GM12878 (cell line): ENCODE measurements at regions not wholly inside any gene's neighbourhood (a gene's known extent, or its start where the extent isn't known, plus 50 kb on each side); places are given as distances from the start of the nearest gene placed in this dataset.

Experiments
- ATAC-seq: fragments of 200-7000 bp; cut with Tn5 transposase; 3 replicates; pipeline ENCODE4 v1.9.1; 2020; ENCODE audit warnings: mild to moderate bottlenecking, moderate library complexity
- BruUV-seq: library from RNA; stranded (reverse); fragments of 400-500 nt; replicated peaks from 2 replicates; lab custom pipeline; 2021; lab: Mats Ljungman, UMichigan
- CTCF ChIA-PET: fragments of 300-600 bp; sonication (Branson Sonifier 250); formaldehyde crosslinking; extraction: SDS; loops from one replicate; lab custom pipeline; 2021; ENCODE audit warnings: inconsistent platforms; lab: Yijun Ruan, JAX
- POLR2A ChIA-PET: fragments of 350-600 bp; formaldehyde crosslinking; extraction: SDS; loops from one replicate; lab custom pipeline; 2021; ENCODE audit warnings: inconsistent platforms; lab: Charles Lee
- RAD21 ChIA-PET: fragments of 300-600 bp; sonication (Branson Sonifier 250); formaldehyde crosslinking; loops from one replicate; lab custom pipeline; 2023; ENCODE audit warnings: antibody characterized with exemption; ENCODE audit not compliant: unreplicated experiment; lab: Charles Lee
- SMC1A ChIA-PET: fragments of 300-600 bp; sonication (Branson Sonifier 250); formaldehyde crosslinking; loops from one replicate; lab custom pipeline; 2023; ENCODE audit not compliant: unreplicated experiment, uncharacterized antibody; lab: Charles Lee
- DNase-seq: peaks from one replicate; pipeline ENCODE4 v3.0.0-alpha.2; 2011; ENCODE audit warnings: low read depth, low spot score
- FAIRE-seq: peaks from 3 replicates; lab custom pipeline; 2011; peaks lifted over from hg19 to GRCh38; lab: Jason Lieb, UNC
- H2AFZ ChIP-seq: 2 replicates; pipeline ENCODE4 v1.6.0; 2011; ENCODE audit warnings: low read depth, low read length, control low read depth; ENCODE audit not compliant: control insufficient read depth
- H3K27ac ChIP-seq: 2 replicates; pipeline ENCODE4 v1.5.1; 2011; ENCODE audit warnings: control low read depth; ENCODE audit not compliant: control insufficient read depth, insufficient read depth
- H3K27me3 ChIP-seq, 2 experiments: replicated peaks in 1 of 2; 2 replicates each; pipeline versions ENCODE4 v1.6.0 to v1.6.1; 2011; ENCODE audit warnings: low read length in 1 of 2; ENCODE audit not compliant: control insufficient read depth in 2 of 2, insufficient read depth in 2 of 2
- H3K36me3 ChIP-seq, 2 experiments: 2 replicates each; pipeline ENCODE4 v1.5.1; 2011; ENCODE audit warnings: low read length in 1 of 2; ENCODE audit not compliant: control insufficient read depth in 2 of 2, insufficient read depth in 2 of 2
- H3K4me1 ChIP-seq: 2 replicates; pipeline ENCODE4 v1.6.1; 2011; ENCODE audit warnings: mild to moderate bottlenecking, low read length, moderate library complexity, mixed read lengths; ENCODE audit not compliant: control insufficient read depth, insufficient read depth
- H3K4me2 ChIP-seq: 2 replicates; pipeline ENCODE4 v1.6.0; 2011; ENCODE audit warnings: control low read depth; ENCODE audit not compliant: control insufficient read depth, insufficient read depth
- H3K4me3 ChIP-seq: fragments of 200-600 bp; sonication (generic); 2 replicates; pipeline ENCODE4 v1.5.1; 2016
- H3K79me2 ChIP-seq: 2 replicates; pipeline ENCODE4 v1.6.0; 2011; ENCODE audit warnings: low read length; ENCODE audit not compliant: control insufficient read depth, insufficient read depth
- H3K9ac ChIP-seq: 2 replicates; pipeline ENCODE4 v1.8.0; 2011; ENCODE audit warnings: low read length, control low read depth, mixed read lengths; ENCODE audit not compliant: control insufficient read depth, insufficient read depth
- H3K9me3 ChIP-seq: replicated peaks from 3 replicates; pipeline ENCODE4 v1.5.1; 2011; ENCODE audit warnings: mild to moderate bottlenecking, low read length; ENCODE audit not compliant: control insufficient read depth, insufficient read depth
- H4K20me1 ChIP-seq: 2 replicates; pipeline ENCODE4 v1.6.0; 2011; ENCODE audit not compliant: control insufficient read depth, insufficient read depth
- ATF7 ChIP-seq: fragments of 450-650 bp; IDR thresholded peaks from 2 replicates; pipeline ENCODE4 v1.6.1; 2016; ENCODE audit warnings: low read depth, mild to moderate bottlenecking
- BHLHE40 ChIP-seq, 2 experiments: fragments of 450-650 bp in 1 of 2; IDR thresholded peaks; 2 replicates each; pipeline ENCODE4 v1.6.1; 2011 to 2017; ENCODE audit warnings: low read depth in 2 of 2, borderline replicate concordance in 1 of 2, improper control_type of control experiment in 1 of 2, low read length in 1 of 2, mild to moderate bottlenecking in 1 of 2
- CHD1 ChIP-seq: IDR thresholded peaks from 2 replicates; pipeline ENCODE4 v1.6.1; 2012; ENCODE audit warnings: low read depth, low read length, improper control_type of control experiment
- DPF2 ChIP-seq: fragments of 450-650 bp; IDR thresholded peaks from 2 replicates; pipeline ENCODE4 v1.6.1; 2017; ENCODE audit warnings: mild to moderate bottlenecking
- HCFC1 ChIP-seq: fragments of 150-350 bp; IDR thresholded peaks from 2 replicates; pipeline ENCODE4 v1.6.1; 2014; ENCODE audit warnings: low read length
- IKZF1 ChIP-seq: fragments of 450-650 bp; conservative IDR thresholded peaks from 2 replicates; pipeline ENCODE4 v1.6.1; 2017; ENCODE audit warnings: antibody characterized with exemption, mild to moderate bottlenecking
- IKZF2 ChIP-seq, 2 experiments: fragments of 450-650 bp; IDR thresholded peaks; 2 replicates each; pipeline ENCODE4 v1.6.1; 2017; ENCODE audit warnings: mild to moderate bottlenecking in 2 of 2, moderate library complexity in 2 of 2
- MTA2 ChIP-seq: fragments of 450-650 bp; IDR thresholded peaks from 2 replicates; pipeline ENCODE4 v1.6.1; 2016; ENCODE audit warnings: low read depth, mild to moderate bottlenecking, moderate library complexity
- NR2C2 ChIP-seq: IDR thresholded peaks from 2 replicates; pipeline ENCODE4 v1.6.1; 2011; ENCODE audit warnings: borderline replicate concordance, low read depth; ENCODE audit not compliant: control insufficient read depth, insufficient read length
- NR2F1 ChIP-seq: fragments of 450-650 bp; conservative IDR thresholded peaks from 2 replicates; pipeline ENCODE4 v1.6.1; 2017; ENCODE audit warnings: mild to moderate bottlenecking
- PAX8 ChIP-seq: fragments of 450-650 bp; IDR thresholded peaks from 2 replicates; pipeline ENCODE4 v1.6.1; 2017; ENCODE audit warnings: mild to moderate bottlenecking, moderate library complexity
- RUNX3 ChIP-seq: IDR thresholded peaks from 2 replicates; pipeline ENCODE4 v1.6.1; 2012; ENCODE audit warnings: low read length, inconsistent platforms
- SIN3A ChIP-seq: IDR thresholded peaks from 2 replicates; pipeline ENCODE4 v1.6.1; 2012; ENCODE audit warnings: low read depth, low read length, improper control_type of control experiment
- SMC3 ChIP-seq: IDR thresholded peaks from 2 replicates; pipeline ENCODE4 v1.6.1; 2011; ENCODE audit warnings: low read length, improper control_type of control experiment, borderline replicate concordance
- SPI1 ChIP-seq: IDR thresholded peaks from 2 replicates; pipeline ENCODE4 v1.6.1; 2011; ENCODE audit warnings: low read depth, mild to moderate bottlenecking, low read length, moderate library complexity, borderline replicate concordance; ENCODE audit not compliant: insufficient read depth
- TCF12 ChIP-seq: IDR thresholded peaks from 2 replicates; pipeline ENCODE4 v1.6.1; 2011; ENCODE audit warnings: low read depth, mild to moderate bottlenecking, low read length
- YY1 ChIP-seq: IDR thresholded peaks from 2 replicates; pipeline ENCODE4 v1.6.1; 2011; ENCODE audit warnings: low read depth, mild to moderate bottlenecking, low read length
- WGBS: methylation state at CpG from one replicate; pipeline ENCODE4 v1.1.6; 2016; ENCODE audit warnings: low lambda C conversion rate; ENCODE audit not compliant: insufficient replicate concordance, insufficient coverage; ENCODE audit errors: missing lambda C conversion rate; 5-methylcytosine and 5-hydroxymethylcytosine counted together
- in situ Hi-C: fragments of 300-500 bp; cut with MboI; formaldehyde crosslinking; loops from 9 replicates; pipeline ENCODE4 v1.14.3; 2018; ENCODE audit warnings: mixed read lengths
- intact Hi-C: fragments of 100-400 bp; cut with micrococcal nuclease; formaldehyde crosslinking; loops from one replicate; pipeline ENCODE4 v1.14.2; 2022; ENCODE audit not compliant: unreplicated experiment
- TF ChIP-seq, protein P1 (sequence below): fragments of 450-650 bp; IDR thresholded peaks from 2 replicates; pipeline ENCODE4 v1.6.1; 2018; ENCODE audit warnings: borderline replicate concordance, mild to moderate bottlenecking; ENCODE audit not compliant: partially characterized antibody

DNA sequence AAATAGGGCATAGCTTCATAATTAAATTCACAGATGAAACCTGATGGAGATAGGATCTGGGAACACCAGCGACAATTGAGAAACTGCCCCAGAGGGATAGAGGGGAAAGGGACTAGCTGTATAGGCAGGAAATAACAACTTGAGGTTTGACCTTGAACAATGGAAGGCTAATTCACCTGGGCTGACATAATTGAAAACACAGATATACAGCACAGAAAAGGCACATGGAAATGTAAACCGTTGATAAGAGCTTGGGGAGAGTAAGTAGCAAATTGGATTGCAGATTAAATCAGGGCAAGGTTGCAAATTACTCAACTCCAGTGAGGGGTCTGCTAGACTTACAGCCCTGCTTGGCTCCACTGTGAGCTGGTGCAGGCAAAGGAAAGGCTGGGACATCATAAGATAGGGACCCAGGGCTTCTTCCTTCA, 246.7 kb downstream of the DLEU7 start (continued):
- TF ChIP-seq, protein P1, sequence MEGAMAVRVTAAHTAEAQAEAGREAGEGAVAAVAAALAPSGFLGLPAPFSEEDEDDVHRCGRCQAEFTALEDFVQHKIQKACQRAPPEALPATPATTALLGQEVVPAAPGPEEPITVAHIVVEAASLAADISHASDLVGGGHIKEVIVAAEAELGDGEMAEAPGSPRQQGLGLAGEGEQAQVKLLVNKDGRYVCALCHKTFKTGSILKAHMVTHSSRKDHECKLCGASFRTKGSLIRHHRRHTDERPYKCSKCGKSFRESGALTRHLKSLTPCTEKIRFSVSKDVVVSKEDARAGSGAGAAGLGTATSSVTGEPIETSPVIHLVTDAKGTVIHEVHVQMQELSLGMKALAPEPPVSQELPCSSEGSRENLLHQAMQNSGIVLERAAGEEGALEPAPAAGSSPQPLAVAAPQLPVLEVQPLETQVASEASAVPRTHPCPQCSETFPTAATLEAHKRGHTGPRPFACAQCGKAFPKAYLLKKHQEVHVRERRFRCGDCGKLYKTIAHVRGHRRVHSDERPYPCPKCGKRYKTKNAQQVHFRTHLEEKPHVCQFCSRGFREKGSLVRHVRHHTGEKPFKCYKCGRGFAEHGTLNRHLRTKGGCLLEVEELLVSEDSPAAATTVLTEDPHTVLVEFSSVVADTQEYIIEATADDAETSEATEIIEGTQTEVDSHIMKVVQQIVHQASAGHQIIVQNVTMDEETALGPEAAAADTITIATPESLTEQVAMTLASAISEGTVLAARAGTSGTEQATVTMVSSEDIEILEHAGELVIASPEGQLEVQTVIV: no peak
- no peak for TF ChIP-seq SIN3A
- TF ChIP-seq, all 136 proteins: peak for 0

GRCh38 chr13:50598338-50598737, 245.2 kb downstream of the DLEU7 start:
- CTCF ChIA-PET: interaction anchor here (1.1 to 4.3 kb wide), 5 partner anchors 9 to 514 kb away, joined by 4 to 19 read pairs (median 6); no protein-coding TSS in a partner anchor
- FAIRE-seq: no peak
- Histone ChIP-seq H2AFZ (peak overlapping the region; percentile 24; the same call in 1 of the 2 replicates), H3K4me3 (no peak overlapping the region), H3K9me3 (no peaks in the 10 kb centered on the region), H3K4me2 (no peak overlapping the region; the same call in 1 of the 2 replicates)
- DNase-seq: peak; percentile 47
- ATAC-seq: peak; percentile 43
- TF ChIP-seq BHLHE40 (IDR thresholded peaks at IDR 0.05; ENCODE audit: borderline replicate concordance in 1 of 2, low read depth in 2 of 2, low read length in 1 of 2) (0 out of 4 replicates have a peak, but pooled peaks have one; percentile 31 to 32), YY1 (0 out of 2 replicates have a peak, but pooled peaks have one; percentile 50), TCF12 (0 out of 2 replicates have a peak, but pooled peaks have one; percentile 38), IKZF2 (IDR thresholded peaks at IDR 0.05) (peak in 1 of 2 experiments; percentile 48; a peak in 2 of 4 replicates), RUNX3 (no peak), MTA2 (peak; percentile 38), NR2F1 (peak; percentile 49; the same call in 1 of the 2 replicates), HCFC1 (no peak), SMC3 (no peak), SPI1 (peak; percentile 81), CHD1 (no peak), NR2C2 (no peak), IKZF1 (peak; percentile 13; the same call in 1 of the 2 replicates), ATF7 (no peak), DPF2 (peak; percentile 63; the same call in 1 of the 2 replicates), PAX8 (no peak)
- TF ChIP-seq, all 136 proteins: peak for 9
- H3K79me2 ChIP-seq: no peaks in the 10 kb centered on the region
- in situ Hi-C loops (loop anchor here (10.0 kb wide), 1 partner anchor 316 kb away; no protein-coding TSS in a partner anchor), intact Hi-C loops (loop anchor here (2.0 to 5.0 kb wide), 3 partner anchors 204 to 516 kb away; no protein-coding TSS in a partner anchor)
- H4K20me1 ChIP-seq: no peaks in the 10 kb centered on the region
- 25% methylated on average over 3 of the region's 3 CpGs for WGBS
- H3K27ac ChIP-seq: no peak overlapping the region
- H3K4me1 ChIP-seq: peaks cover 38% of the 10 kb centered on the region
- BruUV-seq: no TSS peak
- no peaks in the 10 kb centered on the region for H3K27me3 ChIP-seq
- ChIA-PET SMC1A (interaction anchor here (0.7 to 2.3 kb wide), 9 partner anchors 9 to 394 kb away, joined by 3 to 12 read pairs (median 4); no protein-coding TSS in a partner anchor), POLR2A (interaction anchor here (0.6 to 1.2 kb wide), 3 partner anchors 12 to 311 kb away, joined by 3 read pairs; no protein-coding TSS in a partner anchor), RAD21 (interaction anchor here (1.0 to 1.9 kb wide), 9 partner anchors 37 to 601 kb away, joined by 3 to 11 read pairs (median 5); no protein-coding TSS in a partner anchor)
- no peaks in the 10 kb centered on the region for H3K36me3 ChIP-seq
- H3K9ac ChIP-seq: no peak overlapping the region
